ENCODE measurements at regions not wholly inside any gene's neighbourhood (a gene's known extent, or its start where the extent isn't known, plus 50 kb on each side); places are given as distances from the start of the nearest gene placed in this dataset.

DNA sequence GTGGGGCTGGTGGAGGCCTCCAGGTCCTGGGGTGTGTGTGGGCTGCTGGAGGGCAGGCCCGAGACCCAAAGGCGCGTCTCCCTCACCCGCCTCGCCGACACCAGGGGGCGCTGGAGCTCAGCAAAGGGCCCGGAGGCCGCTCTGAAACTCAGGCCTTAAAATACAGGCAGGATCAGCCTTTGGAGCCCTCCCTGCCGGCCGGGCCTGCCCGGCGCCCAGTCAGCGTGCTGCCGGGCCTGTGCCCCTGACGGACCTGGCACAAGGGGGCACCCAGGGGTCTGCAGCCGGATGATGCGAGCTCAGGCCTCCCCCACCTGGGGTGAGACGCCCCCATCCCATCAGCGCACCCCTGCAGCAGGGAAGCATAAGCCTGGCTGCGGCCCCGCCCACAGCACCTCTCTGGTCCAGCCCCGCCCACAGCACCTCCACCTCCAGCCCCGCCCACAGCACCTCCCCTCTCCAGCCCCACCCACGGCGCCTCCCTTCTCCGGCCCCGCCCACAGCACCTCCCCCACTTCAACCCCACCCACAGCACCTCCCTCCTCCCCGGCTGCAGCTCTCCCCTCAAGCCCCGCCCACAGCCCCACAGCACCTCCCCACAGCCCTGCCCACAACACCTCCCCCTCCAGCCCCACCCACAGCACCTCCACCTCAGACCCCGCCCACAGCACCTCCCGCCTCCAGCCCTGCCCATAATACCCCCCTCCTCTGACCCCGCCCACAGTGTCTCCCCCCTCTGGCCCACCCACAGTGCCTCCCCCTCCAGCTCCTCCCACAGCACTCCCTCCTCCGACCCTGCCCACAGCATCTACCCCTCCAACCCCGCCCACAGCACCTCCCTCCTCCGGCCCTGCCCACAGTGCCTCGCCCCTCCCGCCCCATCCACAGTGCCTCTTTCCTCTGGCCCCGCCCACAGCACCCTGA is 92.8 kb upstream of the OTOS start:
- Histone ChIP-seq H3K4me3 (replicated peaks in 1 of 4; ENCODE audit: control extremely low read depth in 1 of 4, insufficient read depth in 1 of 4, low read depth in 3 of 4, low read length in 4 of 4) (peak overlapping the region in 1 of 4 experiments; percentile 40), H3K27me3 (ENCODE audit: control insufficient read depth, insufficient read depth, low read length) (no peaks in the 10 kb centered on the region), H3K9me3 (ENCODE audit: control insufficient read depth, insufficient read depth, low read depth, low read length) (no peaks in the 10 kb centered on the region), H2AFZ (ENCODE audit: low read length) (no peak overlapping the region), H3K27ac (ENCODE audit: insufficient read depth, low read length) (no peak overlapping the region), H4K20me1 (ENCODE audit: control insufficient read depth, extremely low read depth, insufficient read depth, low read length) (no peaks in the 10 kb centered on the region), H3K4me2 (ENCODE audit: extremely low read depth, insufficient read depth, low read length) (peak overlapping the region; percentile 64), H3K36me3 (ENCODE audit: control insufficient read depth, insufficient read depth, low read length) (no peaks in the 10 kb centered on the region), H3K4me1 (ENCODE audit: control insufficient read depth, extremely low read depth, insufficient read depth, low read length) (peaks cover 11% of the 10 kb centered on the region), H3K79me2 (ENCODE audit: control insufficient read depth, insufficient read depth, low read length) (no peaks in the 10 kb centered on the region), H3K9ac (ENCODE audit: insufficient read depth, low read length) (peak overlapping the region; percentile 55)
- peak; percentile 78 to 86 for DNase-seq (ENCODE audit: low read depth in 2 of 2)
- no peak for TF ChIP-seq EZH2 (IDR thresholded peaks at IDR 0.05; ENCODE audit: low read length, missing control alignments)
- TF ChIP-seq, protein P1, sequence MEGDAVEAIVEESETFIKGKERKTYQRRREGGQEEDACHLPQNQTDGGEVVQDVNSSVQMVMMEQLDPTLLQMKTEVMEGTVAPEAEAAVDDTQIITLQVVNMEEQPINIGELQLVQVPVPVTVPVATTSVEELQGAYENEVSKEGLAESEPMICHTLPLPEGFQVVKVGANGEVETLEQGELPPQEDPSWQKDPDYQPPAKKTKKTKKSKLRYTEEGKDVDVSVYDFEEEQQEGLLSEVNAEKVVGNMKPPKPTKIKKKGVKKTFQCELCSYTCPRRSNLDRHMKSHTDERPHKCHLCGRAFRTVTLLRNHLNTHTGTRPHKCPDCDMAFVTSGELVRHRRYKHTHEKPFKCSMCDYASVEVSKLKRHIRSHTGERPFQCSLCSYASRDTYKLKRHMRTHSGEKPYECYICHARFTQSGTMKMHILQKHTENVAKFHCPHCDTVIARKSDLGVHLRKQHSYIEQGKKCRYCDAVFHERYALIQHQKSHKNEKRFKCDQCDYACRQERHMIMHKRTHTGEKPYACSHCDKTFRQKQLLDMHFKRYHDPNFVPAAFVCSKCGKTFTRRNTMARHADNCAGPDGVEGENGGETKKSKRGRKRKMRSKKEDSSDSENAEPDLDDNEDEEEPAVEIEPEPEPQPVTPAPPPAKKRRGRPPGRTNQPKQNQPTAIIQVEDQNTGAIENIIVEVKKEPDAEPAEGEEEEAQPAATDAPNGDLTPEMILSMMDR (conservative IDR thresholded peaks at IDR 0.05 in 1 of 2, IDR thresholded peaks at IDR 0.05 in 1 of 2; ENCODE audit: low read depth in 1 of 2, low read length in 2 of 2) = peak; percentile 77 to 80

DNA sequence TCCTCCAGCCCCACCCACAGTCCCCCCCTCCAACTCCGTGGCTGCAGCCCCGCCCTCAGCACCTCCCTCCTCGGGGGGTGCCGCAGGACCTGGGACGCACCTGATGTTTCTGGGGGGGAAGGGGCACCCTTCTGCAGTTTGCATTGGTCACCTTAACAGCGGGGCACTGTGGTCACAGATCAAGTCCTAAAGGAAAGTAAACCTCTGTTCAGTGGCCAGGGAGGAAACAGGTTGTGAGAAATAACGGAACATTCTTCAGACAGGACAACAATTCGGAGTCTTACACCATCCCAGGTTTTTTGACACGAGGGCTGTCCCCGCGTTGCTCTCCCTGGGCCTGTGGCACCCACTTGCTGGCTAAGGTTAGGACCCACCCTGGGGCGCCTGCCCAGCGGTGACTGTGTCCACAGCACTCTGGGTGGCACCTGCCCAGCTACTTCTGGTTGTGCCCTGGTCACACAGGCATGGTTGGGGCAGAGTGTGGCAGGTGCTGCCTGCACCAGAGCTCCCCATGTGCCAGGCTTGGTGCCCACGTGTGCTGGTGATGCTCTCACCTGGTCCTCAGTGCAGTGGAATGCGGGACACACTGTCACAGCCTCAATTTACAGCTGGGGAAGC is 93.5 kb upstream of the OTOS start:
- Histone ChIP-seq H3K9ac (ENCODE audit: insufficient read depth, low read length) (no peak overlapping the region), H3K27ac (ENCODE audit: insufficient read depth, low read length) (no peak overlapping the region), H4K20me1 (ENCODE audit: control insufficient read depth, extremely low read depth, insufficient read depth, low read length) (no peaks in the 10 kb centered on the region), H3K4me3 (replicated peaks in 1 of 4; ENCODE audit: control extremely low read depth in 1 of 4, insufficient read depth in 1 of 4, low read depth in 3 of 4, low read length in 4 of 4) (no peak overlapping the region), H3K4me1 (ENCODE audit: control insufficient read depth, extremely low read depth, insufficient read depth, low read length) (peaks cover 11% of the 10 kb centered on the region), H3K36me3 (ENCODE audit: control insufficient read depth, insufficient read depth, low read length) (no peaks in the 10 kb centered on the region), H3K9me3 (ENCODE audit: control insufficient read depth, insufficient read depth, low read depth, low read length) (no peaks in the 10 kb centered on the region), H3K79me2 (ENCODE audit: control insufficient read depth, insufficient read depth, low read length) (no peaks in the 10 kb centered on the region), H3K27me3 (ENCODE audit: control insufficient read depth, insufficient read depth, low read length) (no peaks in the 10 kb centered on the region), H3K4me2 (ENCODE audit: extremely low read depth, insufficient read depth, low read length) (no peak overlapping the region), H2AFZ (ENCODE audit: low read length) (no peak overlapping the region)
- TF ChIP-seq, protein P1 (conservative IDR thresholded peaks at IDR 0.05 in 1 of 2, IDR thresholded peaks at IDR 0.05 in 1 of 2; ENCODE audit: low read depth in 1 of 2, low read length in 2 of 2) = no peak
- no peak for TF ChIP-seq EZH2 (IDR thresholded peaks at IDR 0.05; ENCODE audit: low read length, missing control alignments)
- no peak for DNase-seq (ENCODE audit: low read depth in 2 of 2)

DNA sequence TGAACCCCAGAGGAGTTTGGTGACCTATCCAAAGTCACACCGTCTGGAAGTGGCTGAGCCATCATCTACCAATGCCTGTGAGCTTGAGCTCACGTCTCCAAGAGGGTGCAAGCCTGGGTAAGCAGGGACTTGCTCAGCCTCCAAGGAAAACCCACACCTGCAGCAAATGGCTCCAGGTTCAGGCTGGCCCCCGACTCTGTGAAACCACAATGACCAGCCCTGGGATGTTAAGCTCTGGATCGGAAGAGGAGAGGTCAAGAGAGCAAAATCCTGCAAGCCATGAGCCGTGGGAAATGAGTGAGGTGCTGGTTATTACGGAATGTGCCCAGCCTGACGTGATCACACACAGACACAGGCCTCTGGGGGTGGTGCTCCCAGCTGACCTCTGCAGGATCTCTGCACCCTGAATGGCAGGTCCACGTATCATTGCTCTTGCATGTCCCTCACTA is 94.1 kb upstream of the OTOS start:
- no peak overlapping the region for H3K4me2 ChIP-seq (ENCODE audit: extremely low read depth, insufficient read depth, low read length)
- H3K4me3 ChIP-seq (replicated peaks in 1 of 4; ENCODE audit: control extremely low read depth in 1 of 4, insufficient read depth in 1 of 4, low read depth in 3 of 4, low read length in 4 of 4) = no peak overlapping the region
- no peaks in the 10 kb centered on the region for H3K79me2 ChIP-seq (ENCODE audit: control insufficient read depth, insufficient read depth, low read length)
- no peaks in the 10 kb centered on the region for H3K9me3 ChIP-seq (ENCODE audit: control insufficient read depth, insufficient read depth, low read depth, low read length)
- no peak overlapping the region for H2AFZ ChIP-seq (ENCODE audit: low read length)
- peaks cover 11% of the 10 kb centered on the region for H3K4me1 ChIP-seq (ENCODE audit: control insufficient read depth, extremely low read depth, insufficient read depth, low read length)
- no peak overlapping the region for H3K27ac ChIP-seq (ENCODE audit: insufficient read depth, low read length)
- H3K36me3 ChIP-seq (ENCODE audit: control insufficient read depth, insufficient read depth, low read length) = no peaks in the 10 kb centered on the region
- no peak overlapping the region for H3K9ac ChIP-seq (ENCODE audit: insufficient read depth, low read length)
- no peaks in the 10 kb centered on the region for H3K27me3 ChIP-seq (ENCODE audit: control insufficient read depth, insufficient read depth, low read length)
- no peaks in the 10 kb centered on the region for H4K20me1 ChIP-seq (ENCODE audit: control insufficient read depth, extremely low read depth, insufficient read depth, low read length)
- DNase-seq (ENCODE audit: low read depth in 2 of 2) = no peak
- no peak for TF ChIP-seq EZH2 (IDR thresholded peaks at IDR 0.05; ENCODE audit: low read length, missing control alignments)
- TF ChIP-seq, protein P1 (conservative IDR thresholded peaks at IDR 0.05 in 1 of 2, IDR thresholded peaks at IDR 0.05 in 1 of 2; ENCODE audit: low read depth in 1 of 2, low read length in 2 of 2) = no peak
